Tibial nerve (tissue), 4 donors: ENCODE measurements at regions not wholly inside any gene's neighbourhood (a gene's known extent, or its start where the extent isn't known, plus 50 kb on each side); places are given as distances from the start of the nearest gene placed in this dataset.

Experiments used
- CTCF ChIP-seq, 5 experiments: fragments of 200-600 bp in 3 of 5; fragments of 450-650 bp in 2 of 5; sonication (generic) in 3 of 5; IDR thresholded peaks; one replicate each; pipeline ENCODE4 v1.5.1; 2016 to 2019; ENCODE audit warnings: antibody characterized with exemption in 5 of 5, mild to moderate bottlenecking in 3 of 5, moderate library complexity in 2 of 5
- EP300 ChIP-seq, 2 donors: sonication (generic); formaldehyde crosslinking; IDR thresholded peaks; one replicate each; pipeline ENCODE4 v1.6.1; 2017; ENCODE audit warnings: antibody characterized with exemption in 2 of 2, mild to moderate bottlenecking in 1 of 2

GRCh38 chr9:30410273-30410672 lies 1974.2 kb upstream of the ACO1 start:
- TF ChIP-seq CTCF (IDR thresholded peaks at IDR 0.05) (no peak), EP300 (IDR thresholded peaks at IDR 0.05) (no peak)
